Parathyroid adenoma (tissue), 2 donors: ENCODE measurements at regions not wholly inside any gene's neighbourhood (a gene's known extent, or its start where the extent isn't known, plus 50 kb on each side); places are given as distances from the start of the nearest gene placed in this dataset.

Source experiments
- H2AFZ ChIP-seq: fragments of 300-600 bp; sonication (generic); one replicate; pipeline ENCODE4 v1.7.0; 2017; ENCODE audit warnings: antibody characterized with exemption, mild to moderate bottlenecking
- H3K27ac ChIP-seq: fragments of 300-600 bp; sonication (generic); one replicate; pipeline ENCODE4 v1.7.0; 2017
- H3K27me3 ChIP-seq: fragments of 300-600 bp; sonication (generic); one replicate; pipeline ENCODE4 v1.7.0; 2017; ENCODE audit warnings: low read length; ENCODE audit not compliant: control insufficient read depth, insufficient read depth
- H3K36me3 ChIP-seq: fragments of 300-600 bp; sonication (generic); one replicate; pipeline ENCODE4 v1.7.0; 2017; ENCODE audit warnings: low read length; ENCODE audit not compliant: control insufficient read depth, insufficient read depth
- H3K4me1 ChIP-seq: fragments of 300-600 bp; sonication (generic); one replicate; pipeline ENCODE4 v1.7.0; 2017; ENCODE audit warnings: control low read depth
- H3K4me2 ChIP-seq: fragments of 300-600 bp; sonication (generic); one replicate; pipeline ENCODE4 v1.7.0; 2017; ENCODE audit warnings: low read length
- H3K4me3 ChIP-seq: fragments of 300-600 bp; sonication (generic); one replicate; pipeline ENCODE4 v1.7.0; 2017; ENCODE audit warnings: low read depth, low read length
- H3K79me2 ChIP-seq: fragments of 300-600 bp; sonication (generic); one replicate; pipeline ENCODE4 v1.7.0; 2017; ENCODE audit warnings: control low read depth
- H3K9ac ChIP-seq: fragments of 300-600 bp; sonication (generic); one replicate; pipeline ENCODE4 v1.7.0; 2017; ENCODE audit warnings: mild to moderate bottlenecking
- H3K9me3 ChIP-seq: fragments of 300-600 bp; sonication (generic); one replicate; pipeline ENCODE4 v1.7.0; 2017; ENCODE audit warnings: low read length; ENCODE audit not compliant: control insufficient read depth
- TF ChIP-seq, protein P1 (sequence below): fragments of 300-600 bp; sonication (generic); IDR thresholded peaks from one replicate; pipeline ENCODE4 v1.7.0; 2017; ENCODE audit warnings: antibody characterized with exemption, mild to moderate bottlenecking
- donor health status: primary hyperparathyroidism.

- Histone ChIP-seq H3K9ac (no peak overlapping the region), H3K4me2 (no peak overlapping the region), H3K4me1 (no peaks in the 10 kb centered on the region), H3K27ac (no peak overlapping the region), H3K36me3 (no peaks in the 10 kb centered on the region), H3K79me2 (no peaks in the 10 kb centered on the region), H3K4me3 (no peak overlapping the region), H2AFZ (no peak overlapping the region), H3K9me3 (no peaks in the 10 kb centered on the region), H3K27me3 (no peaks in the 10 kb centered on the region)
- TF ChIP-seq, protein P1, sequence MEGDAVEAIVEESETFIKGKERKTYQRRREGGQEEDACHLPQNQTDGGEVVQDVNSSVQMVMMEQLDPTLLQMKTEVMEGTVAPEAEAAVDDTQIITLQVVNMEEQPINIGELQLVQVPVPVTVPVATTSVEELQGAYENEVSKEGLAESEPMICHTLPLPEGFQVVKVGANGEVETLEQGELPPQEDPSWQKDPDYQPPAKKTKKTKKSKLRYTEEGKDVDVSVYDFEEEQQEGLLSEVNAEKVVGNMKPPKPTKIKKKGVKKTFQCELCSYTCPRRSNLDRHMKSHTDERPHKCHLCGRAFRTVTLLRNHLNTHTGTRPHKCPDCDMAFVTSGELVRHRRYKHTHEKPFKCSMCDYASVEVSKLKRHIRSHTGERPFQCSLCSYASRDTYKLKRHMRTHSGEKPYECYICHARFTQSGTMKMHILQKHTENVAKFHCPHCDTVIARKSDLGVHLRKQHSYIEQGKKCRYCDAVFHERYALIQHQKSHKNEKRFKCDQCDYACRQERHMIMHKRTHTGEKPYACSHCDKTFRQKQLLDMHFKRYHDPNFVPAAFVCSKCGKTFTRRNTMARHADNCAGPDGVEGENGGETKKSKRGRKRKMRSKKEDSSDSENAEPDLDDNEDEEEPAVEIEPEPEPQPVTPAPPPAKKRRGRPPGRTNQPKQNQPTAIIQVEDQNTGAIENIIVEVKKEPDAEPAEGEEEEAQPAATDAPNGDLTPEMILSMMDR = no peak
Observed at GRCh38 chr5:10118150-10118549, 131.5 kb downstream of the ATPSCKMT start.

GRCh38 chr5:10116594-10116993 is 133.1 kb downstream of the ATPSCKMT start:
- Histone ChIP-seq H3K9ac (no peak overlapping the region), H3K27ac (no peak overlapping the region), H3K4me1 (no peaks in the 10 kb centered on the region), H3K4me2 (no peak overlapping the region), H2AFZ (no peak overlapping the region), H3K27me3 (no peaks in the 10 kb centered on the region), H3K36me3 (no peaks in the 10 kb centered on the region), H3K4me3 (no peak overlapping the region), H3K79me2 (no peaks in the 10 kb centered on the region), H3K9me3 (no peaks in the 10 kb centered on the region)
- TF ChIP-seq, protein P1 = no peak

DNA sequence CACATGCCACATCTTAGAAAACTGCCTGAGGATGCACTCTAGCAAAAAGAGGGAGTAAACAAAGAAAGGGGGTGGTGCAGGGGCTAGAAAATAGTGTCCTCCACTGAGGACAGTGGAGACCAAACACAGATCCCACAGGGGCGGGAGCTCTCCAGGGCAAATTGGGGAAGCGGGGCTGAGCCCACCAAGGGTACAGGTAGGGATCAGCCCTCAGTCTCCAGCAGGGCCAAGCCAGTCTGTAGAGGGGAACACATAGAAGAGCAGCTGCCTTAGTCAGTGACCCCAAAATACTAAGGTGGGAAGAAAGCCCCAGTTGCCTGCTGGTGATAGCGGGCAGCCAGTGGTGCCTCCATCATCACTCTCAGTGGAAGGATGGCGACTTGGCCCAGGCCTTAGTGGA is 134.0 kb downstream of the ATPSCKMT start:
- H3K27ac ChIP-seq = no peak overlapping the region
- H2AFZ ChIP-seq = no peak overlapping the region
- no peaks in the 10 kb centered on the region for H3K9me3 ChIP-seq
- no peak overlapping the region for H3K4me2 ChIP-seq
- no peaks in the 10 kb centered on the region for H3K36me3 ChIP-seq
- no peak overlapping the region for H3K9ac ChIP-seq
- H3K27me3 ChIP-seq = no peaks in the 10 kb centered on the region
- H3K4me1 ChIP-seq = no peaks in the 10 kb centered on the region
- no peaks in the 10 kb centered on the region for H3K79me2 ChIP-seq
- H3K4me3 ChIP-seq = no peak overlapping the region
- TF ChIP-seq, protein P1 = no peak

DNA sequence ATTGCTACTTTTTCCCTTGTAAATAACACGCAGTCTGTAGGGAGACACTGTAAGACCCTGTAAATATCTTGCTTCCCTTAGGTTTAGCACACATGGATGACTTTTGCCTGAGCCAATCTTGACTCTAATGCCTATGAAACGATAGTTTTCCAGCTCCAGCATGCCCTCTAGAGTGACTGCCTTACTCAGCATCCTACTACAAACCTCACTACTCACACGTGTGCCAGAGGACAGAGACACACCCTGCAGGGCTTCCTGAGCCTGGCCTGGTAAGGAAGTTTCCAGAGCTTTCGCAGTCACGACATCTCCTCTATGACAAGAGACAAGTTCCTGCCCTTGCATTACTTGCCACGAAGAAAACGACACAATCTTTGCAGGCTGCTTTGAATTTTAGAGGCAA is 138.1 kb downstream of the ATPSCKMT start:
- Histone ChIP-seq H3K4me1 (no peaks in the 10 kb centered on the region), H3K9ac (no peak overlapping the region), H3K36me3 (no peaks in the 10 kb centered on the region), H3K79me2 (no peaks in the 10 kb centered on the region), H3K27ac (no peak overlapping the region), H2AFZ (no peak overlapping the region), H3K27me3 (no peaks in the 10 kb centered on the region), H3K4me3 (no peak overlapping the region), H3K9me3 (no peaks in the 10 kb centered on the region), H3K4me2 (no peak overlapping the region)
- TF ChIP-seq, protein P1 = no peak

DNA sequence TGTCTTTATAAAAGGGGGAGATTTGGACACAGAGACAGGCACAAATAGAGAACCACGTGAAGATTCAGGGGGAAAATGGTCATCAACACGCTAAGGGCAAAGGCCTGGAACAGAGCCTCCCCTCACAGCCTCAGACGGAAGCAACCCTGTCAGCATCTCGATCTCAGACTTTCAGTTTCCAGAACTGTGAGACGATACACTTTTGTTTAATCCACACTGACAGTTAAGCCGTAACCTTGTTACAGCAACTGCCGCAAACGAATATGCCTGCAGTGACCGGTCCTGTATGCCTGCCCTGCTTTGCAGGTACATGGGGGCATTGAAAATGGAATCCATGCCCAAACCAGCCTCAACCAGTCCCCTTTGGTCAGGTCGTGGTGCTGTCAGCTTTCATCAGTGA is 139.5 kb downstream of the ATPSCKMT start:
- Histone ChIP-seq H3K27ac (no peak overlapping the region), H3K4me3 (no peak overlapping the region), H3K9ac (no peak overlapping the region), H3K27me3 (no peaks in the 10 kb centered on the region), H3K36me3 (no peaks in the 10 kb centered on the region), H3K4me2 (no peak overlapping the region), H3K9me3 (no peaks in the 10 kb centered on the region), H3K4me1 (no peaks in the 10 kb centered on the region), H2AFZ (no peak overlapping the region), H3K79me2 (no peaks in the 10 kb centered on the region)
- TF ChIP-seq, protein P1 = no peak
